Nephron (organoid): ENCODE measurements at regions not wholly inside any gene's neighbourhood (a gene's known extent, or its start where the extent isn't known, plus 50 kb on each side); places are given as distances from the start of the nearest gene placed in this dataset.

ENCODE experiments used
- H3K27ac Mint-ChIP-seq, 3 experiments: 2 replicates each; pipeline ENCODE4 v1.8.0; 2020; ENCODE audit warnings: mixed read lengths in 3 of 3, mild to moderate bottlenecking in 2 of 3, moderate library complexity in 1 of 3
- H3K27me3 Mint-ChIP-seq: 2 replicates; pipeline ENCODE4 v1.8.0; 2021; ENCODE audit warnings: low read depth, mild to moderate bottlenecking, moderate library complexity, mixed read lengths
- H3K36me3 Mint-ChIP-seq: 2 replicates; pipeline ENCODE4 v1.8.0; 2020; ENCODE audit warnings: low read depth, mixed read lengths
- H3K4me1 Mint-ChIP-seq: 2 replicates; pipeline ENCODE4 v1.8.0; 2020; ENCODE audit warnings: mixed read lengths
- H3K4me3 Mint-ChIP-seq, 3 experiments: 2 replicates each; pipeline ENCODE4 v1.8.0; 2020; ENCODE audit warnings: mild to moderate bottlenecking in 3 of 3, mixed read lengths in 3 of 3, moderate library complexity in 2 of 3
- H3K9me3 Mint-ChIP-seq: 2 replicates; pipeline ENCODE4 v1.8.0; 2020; ENCODE audit warnings: mixed read lengths
- TF ChIP-seq, protein P1 (sequence below), 3 experiments: fragments of 200-600 bp; sonication (generic); IDR thresholded peaks; one replicate each; pipeline ENCODE4 v1.5.0; 2021; ENCODE audit warnings: antibody characterized with exemption in 3 of 3; ENCODE audit not compliant: unreplicated experiment in 3 of 3

DNA sequence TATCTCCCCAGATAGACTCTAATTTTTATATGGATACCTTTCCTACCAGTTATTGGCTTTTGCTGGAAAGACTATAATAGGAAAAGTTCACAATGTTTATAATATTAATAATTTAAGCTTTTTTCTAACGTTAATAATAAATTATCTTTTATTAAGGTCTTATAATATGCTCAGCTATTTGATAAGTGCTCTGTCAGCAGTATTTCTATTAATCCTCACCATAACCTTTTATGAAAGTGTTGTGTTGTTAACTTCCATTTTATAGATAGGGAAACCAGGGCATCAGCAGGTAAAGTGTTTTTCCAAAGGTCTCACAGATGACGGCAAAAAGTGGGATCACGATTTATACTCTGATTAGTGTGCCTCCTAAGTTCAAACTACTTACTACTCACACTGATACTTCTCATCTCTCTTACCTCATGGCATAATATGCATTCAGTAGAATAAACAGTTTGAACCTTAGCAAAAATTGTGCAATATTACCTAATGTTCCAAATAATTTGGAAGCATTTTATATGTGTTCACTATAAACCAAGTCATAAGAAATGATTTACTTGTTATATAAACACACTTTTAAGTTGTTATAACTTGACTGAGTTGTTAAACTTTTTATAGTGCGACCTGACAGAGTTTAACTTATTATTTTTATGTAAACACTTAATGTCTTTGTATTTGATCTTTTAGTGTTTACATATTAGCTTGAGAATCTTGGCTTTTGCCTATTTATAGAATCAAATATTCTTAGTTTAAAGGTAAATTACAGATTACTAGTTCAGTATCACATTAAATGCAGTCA lies 274.9 kb upstream of the DCBLD2 start:
- Mint-ChIP-seq H3K27me3 (no peaks in the 10 kb centered on the region), H3K4me3 (no peak overlapping the region), H3K9me3 (no peaks in the 10 kb centered on the region), H3K27ac (no peak overlapping the region), H3K36me3 (no peaks in the 10 kb centered on the region), H3K4me1 (no peaks in the 10 kb centered on the region)
- TF ChIP-seq, protein P1, sequence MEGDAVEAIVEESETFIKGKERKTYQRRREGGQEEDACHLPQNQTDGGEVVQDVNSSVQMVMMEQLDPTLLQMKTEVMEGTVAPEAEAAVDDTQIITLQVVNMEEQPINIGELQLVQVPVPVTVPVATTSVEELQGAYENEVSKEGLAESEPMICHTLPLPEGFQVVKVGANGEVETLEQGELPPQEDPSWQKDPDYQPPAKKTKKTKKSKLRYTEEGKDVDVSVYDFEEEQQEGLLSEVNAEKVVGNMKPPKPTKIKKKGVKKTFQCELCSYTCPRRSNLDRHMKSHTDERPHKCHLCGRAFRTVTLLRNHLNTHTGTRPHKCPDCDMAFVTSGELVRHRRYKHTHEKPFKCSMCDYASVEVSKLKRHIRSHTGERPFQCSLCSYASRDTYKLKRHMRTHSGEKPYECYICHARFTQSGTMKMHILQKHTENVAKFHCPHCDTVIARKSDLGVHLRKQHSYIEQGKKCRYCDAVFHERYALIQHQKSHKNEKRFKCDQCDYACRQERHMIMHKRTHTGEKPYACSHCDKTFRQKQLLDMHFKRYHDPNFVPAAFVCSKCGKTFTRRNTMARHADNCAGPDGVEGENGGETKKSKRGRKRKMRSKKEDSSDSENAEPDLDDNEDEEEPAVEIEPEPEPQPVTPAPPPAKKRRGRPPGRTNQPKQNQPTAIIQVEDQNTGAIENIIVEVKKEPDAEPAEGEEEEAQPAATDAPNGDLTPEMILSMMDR (IDR thresholded peaks at IDR 0.05; ENCODE audit: unreplicated experiment in 3 of 3): no peak

DNA sequence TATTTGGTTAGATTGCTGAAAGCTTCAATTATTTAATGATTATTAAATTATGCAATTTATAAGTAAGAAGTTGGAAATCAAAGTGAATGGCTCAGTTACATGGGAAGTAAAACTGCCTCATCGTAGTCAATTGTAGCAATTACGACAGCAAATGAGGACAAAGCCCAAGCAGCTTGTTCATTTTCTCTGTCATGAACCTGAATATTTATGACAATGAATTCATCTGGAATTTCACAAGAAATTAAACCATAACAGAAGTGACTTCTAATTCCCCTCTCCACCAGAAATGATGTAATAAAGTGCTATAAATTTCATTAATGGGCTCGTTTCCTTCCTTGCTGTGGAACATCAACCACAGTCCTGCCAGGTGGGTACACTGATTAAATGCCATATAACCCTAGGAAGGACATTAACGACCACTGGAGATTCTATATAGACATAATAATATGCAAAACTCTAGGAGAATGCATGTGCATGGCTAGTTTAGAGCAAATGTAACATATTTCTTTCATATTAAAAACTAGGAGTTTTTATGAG lies 273.8 kb upstream of the DCBLD2 start:
- TF ChIP-seq, protein P1 (IDR thresholded peaks at IDR 0.05; ENCODE audit: unreplicated experiment in 3 of 3): no peak
- Mint-ChIP-seq H3K4me1 (no peaks in the 10 kb centered on the region), H3K36me3 (no peaks in the 10 kb centered on the region), H3K9me3 (no peaks in the 10 kb centered on the region), H3K27me3 (no peaks in the 10 kb centered on the region), H3K4me3 (no peak overlapping the region), H3K27ac (no peak overlapping the region)

DNA sequence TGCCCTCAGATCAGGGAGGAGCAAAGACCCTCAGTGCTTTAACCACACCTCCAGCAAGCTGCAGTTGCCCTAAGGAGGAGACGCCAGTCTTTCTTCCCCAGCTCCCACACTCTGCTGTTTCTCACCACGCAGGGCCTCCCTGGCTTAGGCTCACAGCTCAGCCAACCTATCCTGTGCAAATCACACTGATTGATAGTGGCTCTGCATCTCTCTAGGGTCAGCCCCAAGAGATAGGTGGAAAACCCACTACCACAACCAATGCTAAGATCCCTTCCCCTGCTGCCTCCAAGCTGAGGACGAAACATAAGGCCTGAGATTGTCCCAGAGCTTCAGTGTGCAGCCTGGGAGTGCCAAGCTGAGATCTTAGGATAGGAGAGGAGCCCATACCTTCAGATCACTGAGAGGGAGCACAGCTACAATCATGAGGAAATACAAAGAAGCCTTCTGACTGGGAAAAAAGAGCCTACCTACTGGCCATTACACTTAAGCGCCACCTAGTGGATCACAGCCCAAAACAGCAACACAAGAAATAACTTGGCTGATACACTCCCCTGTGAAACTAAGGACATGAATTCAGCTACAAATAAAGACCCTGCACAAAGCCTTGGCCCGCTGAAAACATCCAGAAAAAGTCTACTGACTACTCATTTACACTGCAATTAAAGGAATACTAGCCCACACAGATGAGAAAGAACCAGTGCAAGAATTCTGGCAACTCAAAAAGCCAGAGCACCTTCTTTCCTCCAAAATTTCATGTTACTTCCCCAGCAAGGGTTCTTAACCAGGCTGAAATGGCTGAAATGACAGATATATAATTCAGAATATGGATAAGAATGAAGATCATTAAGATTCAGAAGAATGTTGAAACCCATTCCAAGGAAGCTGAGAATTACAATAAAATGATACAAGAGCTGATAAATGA lies 271.5 kb upstream of the DCBLD2 start:
- TF ChIP-seq, protein P1 (IDR thresholded peaks at IDR 0.05; ENCODE audit: unreplicated experiment in 3 of 3): peak; percentile 46 to 68 (median 55)
- Mint-ChIP-seq H3K4me3 (no peak overlapping the region), H3K4me1 (no peaks in the 10 kb centered on the region), H3K27ac (no peak overlapping the region), H3K27me3 (no peaks in the 10 kb centered on the region), H3K9me3 (no peaks in the 10 kb centered on the region), H3K36me3 (no peaks in the 10 kb centered on the region)

DNA sequence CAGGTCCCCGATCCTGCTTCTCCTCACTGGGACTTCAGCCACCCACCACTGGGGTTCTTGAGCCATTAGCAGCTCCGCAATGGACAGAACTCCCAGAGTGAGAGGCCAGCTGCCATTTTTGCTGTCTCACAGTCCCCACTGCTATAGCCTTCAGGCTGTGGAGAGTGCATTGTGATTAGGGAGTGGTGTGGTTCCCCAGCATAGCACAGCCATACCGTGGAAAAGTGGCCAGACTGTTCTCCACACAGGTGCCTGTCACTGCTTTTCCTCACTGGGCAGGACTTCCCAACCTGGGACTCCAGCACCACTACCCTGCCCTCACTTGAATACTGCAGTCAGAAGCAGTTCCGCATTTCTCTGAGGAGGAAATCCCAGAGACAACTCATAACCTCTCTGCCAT lies 270.3 kb upstream of the DCBLD2 start:
- Mint-ChIP-seq H3K9me3 (no peaks in the 10 kb centered on the region), H3K4me1 (no peaks in the 10 kb centered on the region), H3K27ac (no peak overlapping the region), H3K27me3 (no peaks in the 10 kb centered on the region), H3K36me3 (no peaks in the 10 kb centered on the region), H3K4me3 (no peak overlapping the region)
- TF ChIP-seq, protein P1 (IDR thresholded peaks at IDR 0.05; ENCODE audit: unreplicated experiment in 3 of 3): no peak

DNA sequence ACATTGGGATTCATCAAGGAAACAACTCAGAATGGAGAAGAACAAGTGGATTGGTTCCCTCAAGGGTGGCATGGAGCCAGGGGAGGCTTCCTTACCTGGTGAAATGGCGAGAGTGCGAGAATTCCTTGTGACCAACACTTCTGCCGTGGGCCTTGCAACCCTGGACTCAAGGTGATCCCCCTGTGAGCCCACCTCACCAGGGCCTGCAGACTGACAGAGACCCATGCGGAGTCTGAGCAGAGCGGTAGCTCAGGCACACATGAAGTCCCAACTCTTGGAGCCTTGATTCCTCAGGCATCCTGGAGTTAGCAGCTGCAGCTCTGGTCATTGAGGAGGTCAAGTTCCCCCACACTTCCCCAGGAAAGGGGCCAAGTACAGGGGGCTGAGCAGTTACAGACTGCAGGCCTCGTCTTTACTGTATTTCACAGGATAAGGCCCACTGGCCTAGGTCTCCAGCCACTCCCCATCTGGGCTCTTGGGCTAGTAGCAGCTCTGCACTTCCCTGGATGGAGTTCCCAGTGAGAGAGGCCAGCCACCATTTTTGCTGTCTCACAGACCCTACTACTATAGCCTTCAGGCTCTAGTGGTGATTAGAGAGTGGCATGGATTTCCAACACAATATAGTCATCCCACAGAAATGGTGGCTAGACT lies 269.5 kb upstream of the DCBLD2 start:
- H3K4me3 Mint-ChIP-seq: no peak overlapping the region
- H3K27ac Mint-ChIP-seq: no peak overlapping the region
- H3K27me3 Mint-ChIP-seq: no peaks in the 10 kb centered on the region
- TF ChIP-seq, protein P1 (IDR thresholded peaks at IDR 0.05; ENCODE audit: unreplicated experiment in 3 of 3): no peak
- no peaks in the 10 kb centered on the region for H3K4me1 Mint-ChIP-seq
- H3K9me3 Mint-ChIP-seq: no peaks in the 10 kb centered on the region
- H3K36me3 Mint-ChIP-seq: no peaks in the 10 kb centered on the region
